GM06990 (cell line): ENCODE measurements at regions not wholly inside any gene's neighbourhood (a gene's known extent, or its start where the extent isn't known, plus 50 kb on each side); places are given as distances from the start of the nearest gene placed in this dataset.
A peak's percentile ranks its signal among the peaks of the same experiment; 100 is the strongest.

Experiments
- DNase-seq: peaks from one replicate; pipeline ENCODE4 v3.0.0-alpha.2; 2011; ENCODE audit not compliant: insufficient read length; ENCODE audit errors: extremely low read depth
- H3K27me3 ChIP-seq: replicated peaks from 2 replicates; pipeline ENCODE4 v1.6.0; 2011; ENCODE audit warnings: low read length; ENCODE audit not compliant: control insufficient read depth, insufficient read depth
- H3K36me3 ChIP-seq: 2 replicates; pipeline ENCODE4 v1.5.1; 2011; ENCODE audit warnings: low read length; ENCODE audit not compliant: control insufficient read depth, insufficient read depth
- H3K4me3 ChIP-seq: replicated peaks from 2 replicates; pipeline ENCODE4 v1.5.1; 2011; ENCODE audit warnings: low read depth, mild to moderate bottlenecking, control low read depth, low read length
- TF ChIP-seq, protein P1 (sequence below): IDR thresholded peaks from 2 replicates; pipeline ENCODE4 v1.5.1; 2011; ENCODE audit warnings: low read length, control low read depth, mild to moderate bottlenecking, inconsistent platforms; ENCODE audit not compliant: insufficient read depth, poor library complexity, severe bottlenecking

DNA sequence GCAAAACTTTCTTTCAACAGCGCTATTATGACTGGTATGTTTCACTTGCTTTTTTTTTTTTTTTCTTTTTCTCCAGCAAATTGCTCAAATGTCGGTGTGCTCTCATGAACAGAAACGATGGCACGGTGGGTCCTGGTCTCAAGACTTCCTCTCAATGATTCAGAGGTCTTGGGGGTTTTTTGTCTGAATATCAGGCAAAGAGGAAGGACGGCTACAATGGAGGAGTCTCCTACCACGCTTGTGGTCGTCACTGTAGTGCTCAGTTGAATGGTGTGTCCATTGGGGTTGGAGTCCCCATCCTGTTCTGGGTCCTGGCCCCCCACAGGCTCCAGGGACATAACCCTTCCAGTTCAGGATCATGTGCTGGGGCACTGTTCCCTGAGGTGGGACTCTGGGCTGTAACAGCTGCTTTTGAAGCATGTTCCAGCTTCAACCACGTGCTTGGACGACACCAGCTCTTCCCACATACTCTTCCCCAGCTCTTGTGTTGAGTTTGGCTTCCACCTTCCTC, 266.7 kb upstream of the KLF6 start:
- DNase-seq = no peak
- Histone ChIP-seq H3K36me3 (no peaks in the 10 kb centered on the region), H3K4me3 (peak overlapping the region; percentile 54), H3K27me3 (no peaks in the 10 kb centered on the region)
- TF ChIP-seq, protein P1, sequence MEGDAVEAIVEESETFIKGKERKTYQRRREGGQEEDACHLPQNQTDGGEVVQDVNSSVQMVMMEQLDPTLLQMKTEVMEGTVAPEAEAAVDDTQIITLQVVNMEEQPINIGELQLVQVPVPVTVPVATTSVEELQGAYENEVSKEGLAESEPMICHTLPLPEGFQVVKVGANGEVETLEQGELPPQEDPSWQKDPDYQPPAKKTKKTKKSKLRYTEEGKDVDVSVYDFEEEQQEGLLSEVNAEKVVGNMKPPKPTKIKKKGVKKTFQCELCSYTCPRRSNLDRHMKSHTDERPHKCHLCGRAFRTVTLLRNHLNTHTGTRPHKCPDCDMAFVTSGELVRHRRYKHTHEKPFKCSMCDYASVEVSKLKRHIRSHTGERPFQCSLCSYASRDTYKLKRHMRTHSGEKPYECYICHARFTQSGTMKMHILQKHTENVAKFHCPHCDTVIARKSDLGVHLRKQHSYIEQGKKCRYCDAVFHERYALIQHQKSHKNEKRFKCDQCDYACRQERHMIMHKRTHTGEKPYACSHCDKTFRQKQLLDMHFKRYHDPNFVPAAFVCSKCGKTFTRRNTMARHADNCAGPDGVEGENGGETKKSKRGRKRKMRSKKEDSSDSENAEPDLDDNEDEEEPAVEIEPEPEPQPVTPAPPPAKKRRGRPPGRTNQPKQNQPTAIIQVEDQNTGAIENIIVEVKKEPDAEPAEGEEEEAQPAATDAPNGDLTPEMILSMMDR = no peak

DNA sequence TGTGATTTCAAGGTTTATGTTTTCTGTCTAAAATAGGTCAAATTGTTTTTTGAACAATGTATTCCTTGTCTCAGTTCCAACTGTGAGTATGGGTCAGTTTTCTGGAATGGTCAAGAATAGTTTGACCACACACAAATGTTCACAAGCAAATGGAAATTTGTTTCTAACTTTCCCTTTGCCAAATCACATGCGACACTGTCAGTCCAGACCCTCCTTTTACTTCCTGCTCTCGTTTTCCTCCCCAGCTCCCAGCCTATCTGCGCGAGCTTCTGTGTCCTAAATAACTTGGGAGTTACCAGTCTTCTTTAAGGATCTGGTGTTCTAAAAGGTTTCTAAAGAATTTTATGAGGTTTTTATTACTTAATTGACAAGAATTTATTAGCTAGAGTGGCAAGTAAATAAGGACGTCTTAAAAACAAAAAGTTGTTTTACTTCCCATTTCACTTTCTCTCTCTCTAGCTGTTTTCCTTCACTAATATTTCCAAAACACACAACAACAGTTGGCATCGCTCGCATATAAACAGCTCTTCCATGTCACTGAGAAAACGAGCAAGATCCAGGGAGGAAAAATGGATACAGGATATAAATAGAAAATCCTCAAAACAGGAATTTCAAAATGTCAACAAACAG, 266.1 kb upstream of the KLF6 start:
- Histone ChIP-seq H3K36me3 (no peaks in the 10 kb centered on the region), H3K4me3 (peak overlapping the region; percentile 54), H3K27me3 (no peaks in the 10 kb centered on the region)
- no peak for DNase-seq
- TF ChIP-seq, protein P1 = no peak

- no peak for DNase-seq
- Histone ChIP-seq H3K36me3 (no peaks in the 10 kb centered on the region), H3K4me3 (no peak overlapping the region), H3K27me3 (no peaks in the 10 kb centered on the region)
- TF ChIP-seq, protein P1 = no peak
These were observed 265.1 kb upstream of the KLF6 start for GRCh38 chr10:4050061-4050460.

DNA sequence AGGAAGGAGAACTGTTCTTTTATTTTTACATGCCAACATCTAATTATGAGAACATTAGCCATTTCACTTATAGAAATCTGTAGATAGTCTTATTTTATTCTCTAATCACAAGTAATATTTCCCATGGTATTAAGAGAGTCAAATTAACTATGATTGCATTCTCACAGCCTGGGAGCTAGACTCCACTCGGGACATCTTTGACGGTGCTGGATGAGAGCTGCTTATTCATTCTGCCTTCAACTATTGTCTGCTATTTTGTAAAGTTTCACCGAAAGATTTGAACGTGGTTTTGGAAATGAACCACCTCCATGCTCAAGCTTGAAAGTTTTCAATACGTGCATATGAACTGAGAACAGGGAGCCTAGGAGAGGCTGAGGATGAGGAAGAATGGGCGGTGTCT, 264.3 kb upstream of the KLF6 start:
- TF ChIP-seq, protein P1 = no peak
- Histone ChIP-seq H3K36me3 (no peaks in the 10 kb centered on the region), H3K4me3 (no peak overlapping the region), H3K27me3 (no peaks in the 10 kb centered on the region)
- DNase-seq = no peak

GRCh38 chr10:4048236-4048864, 263.3 kb upstream of the KLF6 start:
- no peak for DNase-seq
- TF ChIP-seq, protein P1 = no peak
- Histone ChIP-seq H3K36me3 (no peaks in the 10 kb centered on the region), H3K27me3 (no peaks in the 10 kb centered on the region), H3K4me3 (no peak overlapping the region)
